H9 (cell line): ENCODE measurements at regions not wholly inside any gene's neighbourhood (a gene's known extent, or its start where the extent isn't known, plus 50 kb on each side); places are given as distances from the start of the nearest gene placed in this dataset.
A peak's percentile ranks its signal among the peaks of the same experiment; 100 is the strongest.

ENCODE experiments used
- DNase-seq: peaks from one replicate; pipeline ENCODE4 v3.0.0-alpha.2; 2017
- H2AFZ ChIP-seq: one replicate; pipeline ENCODE4 v1.6.1; 2013; ENCODE audit warnings: mild to moderate bottlenecking, low read length, control low read depth, moderate library complexity
- H2AK5ac ChIP-seq: 2 replicates; pipeline ENCODE4 v1.6.1; 2013; ENCODE audit warnings: low read length, control low read depth, mixed read lengths; ENCODE audit not compliant: insufficient read length
- H2BK120ac ChIP-seq: one replicate; pipeline ENCODE4 v1.6.1; 2013; ENCODE audit warnings: low read depth, mild to moderate bottlenecking, low read length, control low read depth, inconsistent platforms; ENCODE audit not compliant: poor library complexity, severe bottlenecking
- H2BK12ac ChIP-seq: 2 replicates; pipeline ENCODE4 v1.6.1; 2013; ENCODE audit warnings: low read length, control low read depth, mixed read lengths, low read depth; ENCODE audit not compliant: insufficient read length
- H2BK15ac ChIP-seq: 2 replicates; pipeline ENCODE4 v1.6.1; 2013; ENCODE audit warnings: low read depth, low read length, control low read depth
- H2BK20ac ChIP-seq: one replicate; pipeline ENCODE4 v1.6.1; 2013; ENCODE audit warnings: low read depth, mild to moderate bottlenecking, low read length, control low read depth, inconsistent platforms; ENCODE audit not compliant: poor library complexity, severe bottlenecking
- H2BK5ac ChIP-seq: 2 replicates; pipeline ENCODE4 v1.6.1; 2013; ENCODE audit warnings: low read length, control low read depth, mixed read lengths; ENCODE audit not compliant: insufficient read length
- H3K14ac ChIP-seq: 2 replicates; pipeline ENCODE4 v1.6.1; 2013; ENCODE audit warnings: low read length, control low read depth; ENCODE audit not compliant: insufficient read depth
- H3K18ac ChIP-seq: 2 replicates; pipeline ENCODE4 v1.6.1; 2013; ENCODE audit warnings: low read depth, mild to moderate bottlenecking, mixed read lengths, low read length, control low read depth; ENCODE audit not compliant: insufficient read length
- H3K23ac ChIP-seq: 2 replicates; pipeline ENCODE4 v1.6.1; 2013; ENCODE audit warnings: low read length, control low read depth, mixed read lengths, low read depth; ENCODE audit not compliant: insufficient read length
- H3K23me2 ChIP-seq: 2 replicates; pipeline ENCODE4 v1.6.1; 2013; ENCODE audit warnings: low read depth, mild to moderate bottlenecking, mixed read lengths, low read length, control low read depth; ENCODE audit not compliant: insufficient read length, poor library complexity, severe bottlenecking
- H3K27ac ChIP-seq: 2 replicates; pipeline ENCODE4 v1.5.1; 2013; ENCODE audit warnings: low read length, control low read depth, mixed read lengths, low read depth; ENCODE audit not compliant: insufficient read length
- H3K27me3 ChIP-seq: 2 replicates; pipeline ENCODE4 v1.6.1; 2013; ENCODE audit warnings: low read length, control low read depth, inconsistent platforms; ENCODE audit not compliant: insufficient read depth
- H3K4ac ChIP-seq: 2 replicates; pipeline ENCODE4 v1.6.1; 2013; ENCODE audit warnings: low read depth, mild to moderate bottlenecking, control low read depth, inconsistent platforms, low read length, moderate library complexity
- H3K4me1 ChIP-seq: 2 replicates; pipeline ENCODE4 v1.6.1; 2013; ENCODE audit warnings: low read length, control low read depth, inconsistent platforms; ENCODE audit not compliant: insufficient read depth
- H3K4me2 ChIP-seq: 2 replicates; pipeline ENCODE4 v1.6.1; 2013; ENCODE audit warnings: low read length, control low read depth, mixed read lengths; ENCODE audit not compliant: insufficient read length, insufficient read depth
- H3K56ac ChIP-seq: 2 replicates; pipeline ENCODE4 v1.6.1; 2013; ENCODE audit warnings: low read depth, mild to moderate bottlenecking, mixed read lengths, low read length, control low read depth; ENCODE audit not compliant: insufficient read length
- H3K79me1 ChIP-seq: 2 replicates; pipeline ENCODE4 v1.6.1; 2013; ENCODE audit warnings: low read depth, mild to moderate bottlenecking, moderate library complexity, low read length, control low read depth, inconsistent platforms; ENCODE audit not compliant: insufficient read depth, poor library complexity, severe bottlenecking
- H3K79me2 ChIP-seq: 2 replicates; pipeline ENCODE4 v1.6.1; 2013; ENCODE audit warnings: low read length, control low read depth, inconsistent platforms; ENCODE audit not compliant: insufficient read depth
- H3K9ac ChIP-seq: 2 replicates; pipeline ENCODE4 v1.6.1; 2013; ENCODE audit warnings: low read length, control low read depth, mixed read lengths; ENCODE audit not compliant: insufficient read length; ENCODE audit errors: extremely low read depth
- H3K9me3 ChIP-seq: one replicate; pipeline ENCODE4 v1.6.1; 2013; ENCODE audit warnings: low read depth, low read length, inconsistent platforms; ENCODE audit not compliant: control insufficient read depth
- H3T11ph ChIP-seq: one replicate; pipeline ENCODE4 v1.6.1; 2013; ENCODE audit warnings: mild to moderate bottlenecking, low read length, control low read depth, inconsistent platforms
- H4K20me1 ChIP-seq: one replicate; pipeline ENCODE4 v1.6.1; 2013; ENCODE audit not compliant: control insufficient read depth, insufficient read length, insufficient read depth
- H4K5ac ChIP-seq: 2 replicates; pipeline ENCODE4 v1.6.1; 2013; ENCODE audit warnings: low read depth, mild to moderate bottlenecking, mixed read lengths, low read length, control low read depth; ENCODE audit not compliant: insufficient read length
- H4K8ac ChIP-seq: replicated peaks from 2 replicates; pipeline ENCODE4 v1.6.1; 2013; ENCODE audit warnings: low read length, control low read depth, mixed read lengths, low read depth; ENCODE audit not compliant: insufficient read length
- H4K91ac ChIP-seq: 2 replicates; pipeline ENCODE4 v1.6.1; 2013; ENCODE audit warnings: low read depth, mild to moderate bottlenecking, moderate library complexity, mixed read lengths, low read length, control low read depth; ENCODE audit not compliant: insufficient read length
- H3K27ac Mint-ChIP-seq, 3 experiments: 2 replicates in 2 of 3; 3 replicates in 1 of 3; pipeline ENCODE4 v1.8.0; 2020 to 2021; ENCODE audit warnings: mixed read lengths in 3 of 3, mild to moderate bottlenecking in 1 of 3, moderate library complexity in 1 of 3
- H3K27me3 Mint-ChIP-seq: 2 replicates; pipeline ENCODE4 v1.8.0; 2021; ENCODE audit warnings: low read depth, mild to moderate bottlenecking, moderate library complexity, mixed read lengths
- H3K36me3 Mint-ChIP-seq, 3 experiments: 2 replicates in 2 of 3; 3 replicates in 1 of 3; pipeline ENCODE4 v1.8.0; 2020 to 2021; ENCODE audit warnings: low read depth in 3 of 3, mixed read lengths in 3 of 3; ENCODE audit not compliant: insufficient read depth in 1 of 3
- H3K4me1 Mint-ChIP-seq, 2 experiments: 2 replicates each; pipeline ENCODE4 v1.8.0; 2020; ENCODE audit warnings: mixed read lengths in 2 of 2
- H3K4me3 Mint-ChIP-seq, 2 experiments: 2 replicates in 1 of 2; 3 replicates in 1 of 2; pipeline ENCODE4 v1.8.0; 2020 to 2021; ENCODE audit warnings: mild to moderate bottlenecking in 2 of 2, mixed read lengths in 2 of 2, moderate library complexity in 1 of 2
- H3K9me3 Mint-ChIP-seq, 2 experiments: 2 replicates in 1 of 2; 3 replicates in 1 of 2; pipeline ENCODE4 v1.8.0; 2020; ENCODE audit warnings: mild to moderate bottlenecking in 2 of 2, mixed read lengths in 2 of 2, moderate library complexity in 1 of 2
- CTCF ChIP-seq: fragments of 200-600 bp; sonication (generic); conservative IDR thresholded peaks from 3 replicates; pipeline ENCODE4 v1.8.0; 2021; ENCODE audit warnings: antibody characterized with exemption, mild to moderate bottlenecking
- WGBS: extraction: QIAGEN DNeasy Blood & Tissue Kit; methylation state at CpG from one replicate; pipeline ENCODE4 v1.1.7; 2013; ENCODE audit warnings: missing lambda C conversion rate, low lambda C conversion rate, mixed read lengths; ENCODE audit not compliant: insufficient read length; ENCODE audit errors: extremely low coverage; 5-methylcytosine and 5-hydroxymethylcytosine counted together

- Histone ChIP-seq H4K91ac (no peak overlapping the region), H3T11ph (no peak overlapping the region), H2BK5ac (no peak overlapping the region), H3K4me2 (no peak overlapping the region), H2AK5ac (no peak overlapping the region), H3K9ac (no peak overlapping the region), H3K4me1 (no peaks in the 10 kb centered on the region; the same call in 1 of the 2 replicates), H2BK12ac (no peak overlapping the region), H3K9me3 (no peaks in the 10 kb centered on the region), H3K14ac (no peak overlapping the region), H2BK120ac (no peak overlapping the region), H4K8ac (no peak overlapping the region), H2BK15ac (no peak overlapping the region), H3K23ac (no peak overlapping the region), H3K27ac (no peak overlapping the region), H3K79me2 (no peaks in the 10 kb centered on the region), H3K56ac (no peak overlapping the region), H3K4ac (no peak overlapping the region), H3K23me2 (no peaks in the 10 kb centered on the region), H3K18ac (no peak overlapping the region), H2BK20ac (no peak overlapping the region), H3K27me3 (no peaks in the 10 kb centered on the region), H3K79me1 (no peaks in the 10 kb centered on the region), H4K20me1 (no peaks in the 10 kb centered on the region), H4K5ac (no peak overlapping the region), H2AFZ (no peak overlapping the region)
- no peak for TF ChIP-seq CTCF
- Mint-ChIP-seq H3K9me3 (no peaks in the 10 kb centered on the region), H3K27ac (peak overlapping the region in 1 of 3 experiments; percentile 8; a peak in 1 of 7 replicates), H3K4me1 (peaks cover 23 to 26% of the 10 kb centered on the region in 2 experiments), H3K27me3 (no peaks in the 10 kb centered on the region; the same call in 1 of the 2 replicates), H3K4me3 (no peak overlapping the region), H3K36me3 (no peaks in the 10 kb centered on the region)
- WGBS: no CpG with 5 or more reads among the region's 6 CpGs
- DNase-seq: no peak
Observed at GRCh38 chr6:113649880-113650609, 207.1 kb upstream of the MARCKS start.
